ENCODE measurements at regions not wholly inside any gene's neighbourhood (a gene's known extent, or its start where the extent isn't known, plus 50 kb on each side); places are given as distances from the start of the nearest gene placed in this dataset.

DNA sequence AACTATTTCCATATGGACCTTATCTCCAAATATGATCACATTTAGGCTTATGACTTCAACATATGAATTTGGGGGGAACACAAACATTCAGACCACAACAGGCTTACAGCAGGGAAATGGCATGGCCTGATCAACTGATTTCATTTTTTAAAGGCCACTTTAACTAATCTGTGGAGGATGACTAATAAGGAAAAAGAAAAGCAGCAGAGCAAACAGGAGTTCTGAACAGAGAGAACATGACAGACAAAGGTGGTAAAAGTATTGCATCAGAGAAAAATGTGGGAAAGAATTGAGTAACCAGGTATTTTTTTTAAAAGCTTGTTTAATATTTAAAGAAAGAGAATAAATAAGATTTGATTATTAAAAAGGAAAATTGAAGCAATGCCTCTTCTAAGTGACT lies 366.1 kb upstream of the TMPO start:
- Histone ChIP-seq H3K9me1 (ENCODE audit: control insufficient read depth, extremely low read depth, insufficient read depth, low read length) (no peaks in the 10 kb centered on the region), H3K36me3 (ENCODE audit: control insufficient read depth in 2 of 2, extremely low read depth in 1 of 2, insufficient read depth in 2 of 2, low read length in 2 of 2) (no peaks in the 10 kb centered on the region), H3K4me2 (ENCODE audit: control insufficient read depth, extremely low read depth, insufficient read depth, low read depth, low read length) (no peak overlapping the region), H3K4me3 (ENCODE audit: control insufficient read depth in 2 of 3, extremely low read depth in 1 of 3, insufficient read depth in 2 of 3, low read depth in 1 of 3, low read length in 3 of 3) (no peak overlapping the region), H2AFZ (ENCODE audit: control insufficient read depth, low read length) (no peak overlapping the region), H3K4me1 (ENCODE audit: control insufficient read depth, extremely low read depth, insufficient read depth, low read length) (no peaks in the 10 kb centered on the region), H3K79me2 (ENCODE audit: control insufficient read depth, insufficient read depth, low read length) (no peaks in the 10 kb centered on the region), H3K9me3 (ENCODE audit: control insufficient read depth, low read depth, low read length) (no peaks in the 10 kb centered on the region), H3K27ac (ENCODE audit: control insufficient read depth, insufficient read depth, low read length) (no peak overlapping the region), H3K9ac (ENCODE audit: control insufficient read depth, extremely low read depth, insufficient read depth, low read length) (no peak overlapping the region), H4K20me1 (ENCODE audit: control insufficient read depth, extremely low read depth, insufficient read depth, low read length) (no peaks in the 10 kb centered on the region), H3K27me3 (ENCODE audit: control insufficient read depth, extremely low read depth, insufficient read depth, low read length) (no peaks in the 10 kb centered on the region)
- FAIRE-seq (no peak), DNase-seq (ENCODE audit: low read depth, low spot score) (no peak)
- TF ChIP-seq EZH2 (IDR thresholded peaks at IDR 0.05; ENCODE audit: low read length): no peak
- dilution Hi-C loops (cut with MboI; ENCODE audit: extremely low pct_ligation_motif_present, low sequenced_read_pairs): no loop called here

DNA sequence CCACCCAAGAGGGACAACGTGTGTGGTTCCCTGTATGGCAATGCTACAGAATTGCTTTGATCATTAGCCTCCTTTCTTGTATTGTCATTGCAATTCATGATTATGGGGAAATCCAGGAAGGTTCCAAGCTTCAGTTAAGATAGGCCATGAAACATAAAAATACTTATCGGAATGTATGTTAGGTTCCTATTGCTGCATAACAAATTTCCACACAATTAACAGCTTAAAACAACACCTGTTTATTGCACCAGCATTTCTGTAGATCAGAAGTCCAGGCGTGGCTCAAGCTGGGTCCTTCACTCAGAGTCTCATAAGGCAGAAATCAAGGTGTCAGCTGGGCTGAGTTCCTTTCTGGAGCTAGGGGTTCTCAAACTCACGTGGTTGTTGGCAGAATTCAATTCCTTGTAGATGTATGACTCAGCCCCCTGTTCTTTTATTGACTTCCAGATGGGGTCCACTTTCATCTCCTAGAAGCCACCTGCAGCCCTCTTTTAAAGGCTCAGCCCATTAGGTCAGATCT lies 365.6 kb upstream of the TMPO start:
- no peaks in the 10 kb centered on the region for H3K4me1 ChIP-seq (ENCODE audit: control insufficient read depth, extremely low read depth, insufficient read depth, low read length)
- H3K9me1 ChIP-seq (ENCODE audit: control insufficient read depth, extremely low read depth, insufficient read depth, low read length): no peaks in the 10 kb centered on the region
- H2AFZ ChIP-seq (ENCODE audit: control insufficient read depth, low read length): no peak overlapping the region
- dilution Hi-C loops (cut with MboI; ENCODE audit: extremely low pct_ligation_motif_present, low sequenced_read_pairs): no loop called here
- H3K4me2 ChIP-seq (ENCODE audit: control insufficient read depth, extremely low read depth, insufficient read depth, low read depth, low read length): no peak overlapping the region
- TF ChIP-seq, protein P1, sequence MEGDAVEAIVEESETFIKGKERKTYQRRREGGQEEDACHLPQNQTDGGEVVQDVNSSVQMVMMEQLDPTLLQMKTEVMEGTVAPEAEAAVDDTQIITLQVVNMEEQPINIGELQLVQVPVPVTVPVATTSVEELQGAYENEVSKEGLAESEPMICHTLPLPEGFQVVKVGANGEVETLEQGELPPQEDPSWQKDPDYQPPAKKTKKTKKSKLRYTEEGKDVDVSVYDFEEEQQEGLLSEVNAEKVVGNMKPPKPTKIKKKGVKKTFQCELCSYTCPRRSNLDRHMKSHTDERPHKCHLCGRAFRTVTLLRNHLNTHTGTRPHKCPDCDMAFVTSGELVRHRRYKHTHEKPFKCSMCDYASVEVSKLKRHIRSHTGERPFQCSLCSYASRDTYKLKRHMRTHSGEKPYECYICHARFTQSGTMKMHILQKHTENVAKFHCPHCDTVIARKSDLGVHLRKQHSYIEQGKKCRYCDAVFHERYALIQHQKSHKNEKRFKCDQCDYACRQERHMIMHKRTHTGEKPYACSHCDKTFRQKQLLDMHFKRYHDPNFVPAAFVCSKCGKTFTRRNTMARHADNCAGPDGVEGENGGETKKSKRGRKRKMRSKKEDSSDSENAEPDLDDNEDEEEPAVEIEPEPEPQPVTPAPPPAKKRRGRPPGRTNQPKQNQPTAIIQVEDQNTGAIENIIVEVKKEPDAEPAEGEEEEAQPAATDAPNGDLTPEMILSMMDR (optimal IDR thresholded peaks at IDR 0.05 in 1 of 3, IDR thresholded peaks at IDR 0.05 in 1 of 3, conservative IDR thresholded peaks at IDR 0.05 in 1 of 3; ENCODE audit: extremely low read depth in 1 of 3, insufficient read depth in 2 of 3, low read length in 3 of 3): no peak
- no peak for TF ChIP-seq EZH2 (IDR thresholded peaks at IDR 0.05; ENCODE audit: low read length)
- H3K9ac ChIP-seq (ENCODE audit: control insufficient read depth, extremely low read depth, insufficient read depth, low read length): no peak overlapping the region
- FAIRE-seq: no peak
- no peak for DNase-seq (ENCODE audit: low read depth, low spot score)
- H3K27ac ChIP-seq (ENCODE audit: control insufficient read depth, insufficient read depth, low read length): no peak overlapping the region
- H3K4me3 ChIP-seq (ENCODE audit: control insufficient read depth in 2 of 3, extremely low read depth in 1 of 3, insufficient read depth in 2 of 3, low read depth in 1 of 3, low read length in 3 of 3): no peak overlapping the region
- no peaks in the 10 kb centered on the region for H3K36me3 ChIP-seq (ENCODE audit: control insufficient read depth in 2 of 2, extremely low read depth in 1 of 2, insufficient read depth in 2 of 2, low read length in 2 of 2)
- H4K20me1 ChIP-seq (ENCODE audit: control insufficient read depth, extremely low read depth, insufficient read depth, low read length): no peaks in the 10 kb centered on the region
- H3K9me3 ChIP-seq (ENCODE audit: control insufficient read depth, low read depth, low read length): no peaks in the 10 kb centered on the region
- H3K27me3 ChIP-seq (ENCODE audit: control insufficient read depth, extremely low read depth, insufficient read depth, low read length): no peaks in the 10 kb centered on the region
- H3K79me2 ChIP-seq (ENCODE audit: control insufficient read depth, insufficient read depth, low read length): no peaks in the 10 kb centered on the region

DNA sequence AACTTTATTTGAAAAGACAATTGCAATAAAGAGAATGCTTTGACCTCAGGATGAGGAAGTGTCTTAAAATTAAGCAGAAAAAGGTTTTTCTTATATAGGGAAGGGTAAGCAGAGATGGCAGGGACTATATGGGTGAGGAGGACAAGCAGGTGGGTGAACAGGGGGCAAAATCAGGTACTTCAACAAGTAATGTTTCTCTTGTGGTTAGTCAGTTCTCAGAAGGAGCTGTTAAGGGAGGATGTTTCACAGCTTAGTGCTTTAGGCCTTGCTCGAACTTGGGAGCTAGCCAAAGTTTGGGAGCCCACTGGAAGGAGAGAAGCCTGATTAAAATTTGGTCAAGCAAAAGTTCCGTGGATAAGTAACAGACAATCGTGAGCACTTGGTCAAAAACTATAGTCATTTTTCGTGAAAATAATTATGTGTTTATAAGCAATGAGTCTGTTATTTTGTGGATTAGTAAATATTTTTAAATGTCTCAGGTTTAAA lies 364.2 kb upstream of the TMPO start:
- Histone ChIP-seq H2AFZ (ENCODE audit: control insufficient read depth, low read length) (no peak overlapping the region), H3K79me2 (ENCODE audit: control insufficient read depth, insufficient read depth, low read length) (no peaks in the 10 kb centered on the region), H3K36me3 (ENCODE audit: control insufficient read depth in 2 of 2, extremely low read depth in 1 of 2, insufficient read depth in 2 of 2, low read length in 2 of 2) (no peaks in the 10 kb centered on the region), H3K9ac (ENCODE audit: control insufficient read depth, extremely low read depth, insufficient read depth, low read length) (no peak overlapping the region), H3K4me1 (ENCODE audit: control insufficient read depth, extremely low read depth, insufficient read depth, low read length) (no peaks in the 10 kb centered on the region), H3K27me3 (ENCODE audit: control insufficient read depth, extremely low read depth, insufficient read depth, low read length) (no peaks in the 10 kb centered on the region), H4K20me1 (ENCODE audit: control insufficient read depth, extremely low read depth, insufficient read depth, low read length) (no peaks in the 10 kb centered on the region), H3K27ac (ENCODE audit: control insufficient read depth, insufficient read depth, low read length) (no peak overlapping the region), H3K4me2 (ENCODE audit: control insufficient read depth, extremely low read depth, insufficient read depth, low read depth, low read length) (no peak overlapping the region), H3K9me3 (ENCODE audit: control insufficient read depth, low read depth, low read length) (no peaks in the 10 kb centered on the region), H3K4me3 (ENCODE audit: control insufficient read depth in 2 of 3, extremely low read depth in 1 of 3, insufficient read depth in 2 of 3, low read depth in 1 of 3, low read length in 3 of 3) (no peak overlapping the region), H3K9me1 (ENCODE audit: control insufficient read depth, extremely low read depth, insufficient read depth, low read length) (no peaks in the 10 kb centered on the region)
- TF ChIP-seq, protein P1 (optimal IDR thresholded peaks at IDR 0.05 in 1 of 3, IDR thresholded peaks at IDR 0.05 in 1 of 3, conservative IDR thresholded peaks at IDR 0.05 in 1 of 3; ENCODE audit: extremely low read depth in 1 of 3, insufficient read depth in 2 of 3, low read length in 3 of 3): no peak
- TF ChIP-seq EZH2 (IDR thresholded peaks at IDR 0.05; ENCODE audit: low read length): no peak
- no peak for FAIRE-seq
- no peak for DNase-seq (ENCODE audit: low read depth, low spot score)
- dilution Hi-C loops (cut with MboI; ENCODE audit: extremely low pct_ligation_motif_present, low sequenced_read_pairs): no loop called here

Measured in keratinocyte (primary cell).